Activated CD4-positive, alpha-beta T cell treated with anti-CD3 and anti-CD28 coated beads, Interleukin-2, amount 50 U/mL, for 24 hours (primary cell): ENCODE measurements at regions not wholly inside any gene's neighbourhood (a gene's known extent, or its start where the extent isn't known, plus 50 kb on each side); places are given as distances from the start of the nearest gene placed in this dataset.

Source experiments
- DNase-seq, 2 donors: peaks; one replicate each; pipeline ENCODE4 v3.0.0-alpha.2; 2020; ENCODE audit warnings: low read depth in 1 of 2, low spot score in 1 of 2

GRCh38 chr4:112845386-112845785, 204.1 kb upstream of the ANK2 start:
- DNase-seq: no peak

- DNase-seq: no peak
Observed at GRCh38 chr4:112847045-112847444, 202.4 kb upstream of the ANK2 start.

GRCh38 chr4:112847781-112848180, 201.7 kb upstream of the ANK2 start:
- DNase-seq: no peak

GRCh38 chr4:112848911-112849310, 200.5 kb upstream of the ANK2 start:
- DNase-seq: no peak

- no peak for DNase-seq
Observed at GRCh38 chr4:112852601-112853000, 196.9 kb upstream of the ANK2 start.

- no peak for DNase-seq
Observed at GRCh38 chr4:112853662-112854256, 195.7 kb upstream of the ANK2 start.

GRCh38 chr4:112854420-112854819, 195.0 kb upstream of the ANK2 start:
- DNase-seq: no peak

- DNase-seq: no peak
Observed at GRCh38 chr4:112855058-112855457, 194.4 kb upstream of the ANK2 start.

- no peak for DNase-seq
Observed at GRCh38 chr4:112857461-112857860, 192.0 kb upstream of the ANK2 start.

GRCh38 chr4:112858751-112859150, 190.7 kb upstream of the ANK2 start:
- DNase-seq: no peak

GRCh38 chr4:112859456-112860184, 189.8 kb upstream of the ANK2 start:
- DNase-seq: no peak

- DNase-seq: no peak
Observed at GRCh38 chr4:112860830-112861690, 188.4 kb upstream of the ANK2 start.

GRCh38 chr4:112861691-112862674, 187.5 kb upstream of the ANK2 start:
- no peak for DNase-seq

GRCh38 chr4:112865443-112865842, 184.0 kb upstream of the ANK2 start:
- no peak for DNase-seq

- DNase-seq: no peak
Observed at GRCh38 chr4:112876316-112876715, 173.1 kb upstream of the ANK2 start.

GRCh38 chr4:112881842-112882241, 167.6 kb upstream of the ANK2 start:
- no peak for DNase-seq

GRCh38 chr4:112882286-112882685, 167.2 kb upstream of the ANK2 start:
- DNase-seq: no peak

GRCh38 chr4:112884406-112884805, 165.0 kb upstream of the ANK2 start:
- DNase-seq: no peak

- DNase-seq: no peak
Observed at GRCh38 chr4:112885897-112886296, 163.6 kb upstream of the ANK2 start.

- no peak for DNase-seq
Observed at GRCh38 chr4:112888622-112889021, 160.8 kb upstream of the ANK2 start.

- no peak for DNase-seq
Observed at GRCh38 chr4:112889199-112889598, 160.3 kb upstream of the ANK2 start.
